Fibroblast of pulmonary artery (primary cell): ENCODE measurements at regions not wholly inside any gene's neighbourhood (a gene's known extent, or its start where the extent isn't known, plus 50 kb on each side); places are given as distances from the start of the nearest gene placed in this dataset.

ENCODE experiments used
- DNase-seq: peaks from one replicate; pipeline ENCODE4 v3.0.0-alpha.2; 2010; ENCODE audit warnings: low read depth
- H3K4me3 ChIP-seq: replicated peaks from 2 replicates; pipeline ENCODE4 v1.5.1; 2011; ENCODE audit warnings: low read depth, mild to moderate bottlenecking, control low read depth, low read length, moderate library complexity
- TF ChIP-seq, protein P1 (sequence below): IDR thresholded peaks from 2 replicates; pipeline ENCODE4 v1.5.1; 2011; ENCODE audit warnings: mild to moderate bottlenecking, control low read depth, low read length, inconsistent platforms; ENCODE audit errors: missing control alignments

DNA sequence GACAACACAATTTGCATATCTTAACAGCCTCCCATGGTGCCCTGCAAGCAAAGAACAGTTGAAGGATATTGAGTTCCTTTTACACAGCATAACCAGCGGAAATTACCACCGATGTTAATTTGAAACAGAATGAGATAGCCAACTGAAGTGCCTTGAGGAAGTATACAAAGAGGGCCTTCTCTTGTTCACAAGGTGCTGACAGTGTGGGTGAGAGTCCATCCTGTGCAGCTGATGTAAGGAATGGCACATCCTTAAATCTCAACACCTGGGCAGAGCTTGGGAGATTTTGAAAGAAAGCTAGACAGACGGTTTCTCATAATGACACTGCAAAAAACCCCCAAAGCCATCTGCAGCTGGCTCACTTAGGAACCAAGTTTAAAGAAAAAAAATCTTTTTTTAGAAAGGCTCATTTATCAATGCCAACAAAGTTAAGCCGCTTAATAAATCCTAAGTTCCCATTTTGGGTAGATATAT lies 818.6 kb downstream of the KCNJ2 start:
- H3K4me3 ChIP-seq: no peak overlapping the region
- TF ChIP-seq, protein P1, sequence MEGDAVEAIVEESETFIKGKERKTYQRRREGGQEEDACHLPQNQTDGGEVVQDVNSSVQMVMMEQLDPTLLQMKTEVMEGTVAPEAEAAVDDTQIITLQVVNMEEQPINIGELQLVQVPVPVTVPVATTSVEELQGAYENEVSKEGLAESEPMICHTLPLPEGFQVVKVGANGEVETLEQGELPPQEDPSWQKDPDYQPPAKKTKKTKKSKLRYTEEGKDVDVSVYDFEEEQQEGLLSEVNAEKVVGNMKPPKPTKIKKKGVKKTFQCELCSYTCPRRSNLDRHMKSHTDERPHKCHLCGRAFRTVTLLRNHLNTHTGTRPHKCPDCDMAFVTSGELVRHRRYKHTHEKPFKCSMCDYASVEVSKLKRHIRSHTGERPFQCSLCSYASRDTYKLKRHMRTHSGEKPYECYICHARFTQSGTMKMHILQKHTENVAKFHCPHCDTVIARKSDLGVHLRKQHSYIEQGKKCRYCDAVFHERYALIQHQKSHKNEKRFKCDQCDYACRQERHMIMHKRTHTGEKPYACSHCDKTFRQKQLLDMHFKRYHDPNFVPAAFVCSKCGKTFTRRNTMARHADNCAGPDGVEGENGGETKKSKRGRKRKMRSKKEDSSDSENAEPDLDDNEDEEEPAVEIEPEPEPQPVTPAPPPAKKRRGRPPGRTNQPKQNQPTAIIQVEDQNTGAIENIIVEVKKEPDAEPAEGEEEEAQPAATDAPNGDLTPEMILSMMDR: no peak
- no peak for DNase-seq

DNA sequence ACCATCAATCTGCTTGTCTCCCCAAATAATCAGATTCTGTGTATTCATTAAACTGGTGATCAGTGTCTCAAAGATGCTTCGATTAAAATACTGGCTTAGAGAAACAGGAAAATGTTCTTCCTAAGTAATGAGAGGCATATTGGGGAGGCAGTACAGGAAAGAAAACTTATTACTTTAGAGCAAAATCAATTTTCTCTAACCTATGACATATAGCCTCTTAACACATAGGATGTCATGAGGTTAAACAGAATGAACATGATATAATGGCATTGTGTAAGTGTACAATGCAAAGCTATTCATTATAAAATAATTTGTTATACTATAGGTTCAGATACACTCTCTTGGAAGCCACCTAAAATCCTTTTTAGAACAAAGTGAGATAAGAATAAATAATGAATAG lies 819.3 kb downstream of the KCNJ2 start:
- TF ChIP-seq, protein P1: no peak

DNA sequence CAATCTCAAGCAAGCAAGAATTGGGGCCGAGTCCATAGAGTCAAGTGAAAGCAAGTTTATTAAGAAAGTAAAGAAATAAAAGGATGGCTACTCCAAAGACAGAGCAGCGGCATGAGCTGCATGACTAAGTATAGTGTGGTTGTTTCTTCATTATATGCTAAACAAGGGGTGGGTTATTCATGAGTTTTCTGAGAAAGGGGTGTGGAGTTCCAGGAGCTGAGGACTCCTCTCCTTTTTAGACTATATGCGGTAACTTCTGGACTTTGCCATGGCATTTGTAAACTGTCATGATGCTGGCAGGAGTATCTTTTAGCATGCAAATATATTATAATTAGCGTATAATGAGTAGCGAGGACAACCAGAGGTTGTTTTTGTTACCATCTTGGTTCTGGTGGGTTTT lies 819.9 kb downstream of the KCNJ2 start:
- TF ChIP-seq, protein P1: no peak
- H3K4me3 ChIP-seq: no peak overlapping the region
- DNase-seq: peak; percentile 31

More for the DNA sequence above, 819.3 kb downstream of the KCNJ2 start:
- DNase-seq: no peak
- H3K4me3 ChIP-seq: no peak overlapping the region

DNA sequence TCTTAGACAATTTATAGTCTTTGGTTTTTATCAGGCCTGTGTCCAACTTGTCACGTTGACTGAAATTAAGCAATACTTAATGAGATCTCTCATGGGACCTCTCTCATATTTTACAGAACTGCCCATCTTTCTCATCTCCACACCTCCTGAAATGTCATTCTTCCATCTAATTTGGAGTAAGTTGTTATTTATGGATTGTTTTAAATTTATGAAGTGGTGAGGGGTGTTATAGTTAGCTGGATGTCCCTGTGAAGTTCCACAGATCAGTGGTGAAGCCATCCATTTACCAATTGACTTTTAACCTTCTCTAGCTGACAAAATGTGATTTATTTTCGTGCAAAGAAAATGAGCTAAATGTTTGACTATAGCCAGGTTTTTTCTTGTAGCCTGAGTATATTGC lies 824.9 kb downstream of the KCNJ2 start:
- TF ChIP-seq, protein P1: no peak
- DNase-seq: no peak
- H3K4me3 ChIP-seq: no peak overlapping the region

DNA sequence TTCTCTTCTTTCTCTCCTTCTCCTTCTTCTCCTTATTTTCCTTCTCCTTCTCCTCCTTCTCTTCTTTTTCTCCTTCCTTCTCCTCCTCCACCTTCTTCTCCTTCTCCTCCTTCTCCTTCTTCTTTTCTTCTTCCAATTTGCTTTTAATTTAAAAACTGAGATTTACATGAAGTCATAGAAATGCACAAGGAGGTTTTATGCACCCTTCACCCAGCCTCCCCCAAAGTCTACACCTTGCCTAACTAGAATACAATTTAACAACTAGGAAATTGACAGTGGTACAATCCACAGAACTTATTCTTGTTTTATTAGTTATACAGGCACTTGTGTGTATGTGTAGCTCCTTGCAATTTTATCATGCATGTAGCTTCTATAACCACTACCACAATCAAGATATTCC lies 826.7 kb downstream of the KCNJ2 start:
- TF ChIP-seq, protein P1: no peak
- no peak for DNase-seq
- no peak overlapping the region for H3K4me3 ChIP-seq

DNA sequence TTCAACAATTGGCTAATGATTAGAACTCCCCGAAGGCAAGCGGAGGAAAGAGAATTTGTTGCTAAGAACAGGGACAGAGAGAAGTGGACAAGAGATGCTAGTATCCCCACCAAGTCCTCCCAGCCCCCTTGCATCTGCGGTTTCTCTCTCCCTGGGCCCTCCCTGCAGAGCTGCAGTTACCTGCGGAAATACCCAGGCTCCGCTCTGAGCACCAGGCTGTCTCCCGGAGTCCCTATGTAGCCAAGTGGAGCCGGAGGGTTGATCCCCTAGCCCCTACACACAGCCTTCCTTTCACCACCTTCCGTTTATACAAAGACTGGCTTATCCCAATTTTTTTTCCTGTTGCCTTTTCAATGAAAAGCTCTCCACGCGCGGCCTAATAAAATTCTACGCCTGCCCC lies 834.4 kb downstream of the KCNJ2 start:
- TF ChIP-seq, protein P1: no peak
- no peak for DNase-seq
- H3K4me3 ChIP-seq: no peak overlapping the region

DNA sequence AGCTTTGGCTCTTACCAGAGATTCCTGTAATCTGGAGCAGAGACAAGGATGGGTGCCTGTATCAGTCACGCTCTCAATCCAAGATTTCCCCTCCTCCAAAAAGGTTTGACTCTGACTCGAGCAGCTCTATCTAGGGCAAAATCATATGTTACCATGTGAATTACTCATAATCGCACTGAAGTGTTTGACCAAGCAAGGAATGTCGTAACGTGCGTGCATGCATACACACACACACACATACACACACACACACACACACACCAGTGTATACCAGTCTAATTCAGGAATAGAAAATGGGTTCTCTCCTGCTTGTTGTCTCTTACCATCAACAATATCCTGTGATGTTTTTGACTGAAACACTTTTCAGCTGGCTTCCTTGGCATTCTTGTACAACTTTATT lies 835.1 kb downstream of the KCNJ2 start:
- no peak overlapping the region for H3K4me3 ChIP-seq
- DNase-seq: no peak
- TF ChIP-seq, protein P1: no peak
